Type B pancreatic cell (in vitro differentiated cells): ENCODE measurements at regions not wholly inside any gene's neighbourhood (a gene's known extent, or its start where the extent isn't known, plus 50 kb on each side); places are given as distances from the start of the nearest gene placed in this dataset.

Experiments
- DNase-seq: peaks from one replicate; pipeline ENCODE4 v3.0.0; 2021; ENCODE audit warnings: mixed read lengths; ENCODE audit not compliant: unreplicated experiment; ENCODE audit errors: extremely low spot score
- H3K27ac Mint-ChIP-seq: 2 replicates; pipeline ENCODE4 v1.8.0; 2021; ENCODE audit warnings: mild to moderate bottlenecking, mixed read lengths
- H3K27me3 Mint-ChIP-seq: 2 replicates; pipeline ENCODE4 v1.8.0; 2021; ENCODE audit warnings: mixed read lengths
- H3K36me3 Mint-ChIP-seq: 2 replicates; pipeline ENCODE4 v1.8.0; 2021; ENCODE audit warnings: mixed read lengths
- H3K4me1 Mint-ChIP-seq: one replicate; pipeline ENCODE4 v1.8.0; 2021; ENCODE audit warnings: mixed read lengths; ENCODE audit not compliant: unreplicated experiment
- H3K4me3 Mint-ChIP-seq: 2 replicates; pipeline ENCODE4 v1.8.0; 2021; ENCODE audit warnings: mild to moderate bottlenecking, mixed read lengths
- H3K9me3 Mint-ChIP-seq: 2 replicates; pipeline ENCODE4 v1.8.0; 2021; ENCODE audit warnings: mixed read lengths
- TF ChIP-seq, protein P1 (sequence below): fragments of 200-600 bp; sonication (generic); conservative IDR thresholded peaks from 2 replicates; pipeline ENCODE4 v1.5.0; 2021; ENCODE audit warnings: antibody characterized with exemption, mild to moderate bottlenecking

DNA sequence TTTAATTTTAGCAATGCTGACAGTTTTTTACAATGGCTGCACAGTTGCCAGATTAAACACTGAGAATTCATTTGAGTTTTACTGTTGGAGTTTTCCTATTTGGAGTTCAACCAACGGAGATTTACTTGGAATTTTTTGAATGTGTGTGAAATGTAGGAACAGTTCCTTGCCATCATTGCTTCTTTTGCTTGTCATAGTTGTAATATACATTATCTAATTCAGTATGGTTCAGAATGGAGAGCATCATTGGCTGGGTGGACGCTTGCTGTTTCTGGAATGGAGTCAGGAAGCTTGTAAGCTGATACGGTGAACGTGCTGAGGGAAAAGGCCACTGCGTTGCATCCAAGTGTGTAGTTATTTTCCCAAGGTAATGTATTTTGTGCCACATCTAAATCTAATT is 404.3 kb upstream of the KLF6 start:
- Mint-ChIP-seq H3K9me3 (peaks cover 13% of the 10 kb centered on the region), H3K27ac (no peak overlapping the region), H3K4me1 (peaks cover 4% of the 10 kb centered on the region), H3K36me3 (no peaks in the 10 kb centered on the region), H3K4me3 (no peak overlapping the region), H3K27me3 (peaks cover 3% of the 10 kb centered on the region)
- DNase-seq = no peak
- TF ChIP-seq, protein P1, sequence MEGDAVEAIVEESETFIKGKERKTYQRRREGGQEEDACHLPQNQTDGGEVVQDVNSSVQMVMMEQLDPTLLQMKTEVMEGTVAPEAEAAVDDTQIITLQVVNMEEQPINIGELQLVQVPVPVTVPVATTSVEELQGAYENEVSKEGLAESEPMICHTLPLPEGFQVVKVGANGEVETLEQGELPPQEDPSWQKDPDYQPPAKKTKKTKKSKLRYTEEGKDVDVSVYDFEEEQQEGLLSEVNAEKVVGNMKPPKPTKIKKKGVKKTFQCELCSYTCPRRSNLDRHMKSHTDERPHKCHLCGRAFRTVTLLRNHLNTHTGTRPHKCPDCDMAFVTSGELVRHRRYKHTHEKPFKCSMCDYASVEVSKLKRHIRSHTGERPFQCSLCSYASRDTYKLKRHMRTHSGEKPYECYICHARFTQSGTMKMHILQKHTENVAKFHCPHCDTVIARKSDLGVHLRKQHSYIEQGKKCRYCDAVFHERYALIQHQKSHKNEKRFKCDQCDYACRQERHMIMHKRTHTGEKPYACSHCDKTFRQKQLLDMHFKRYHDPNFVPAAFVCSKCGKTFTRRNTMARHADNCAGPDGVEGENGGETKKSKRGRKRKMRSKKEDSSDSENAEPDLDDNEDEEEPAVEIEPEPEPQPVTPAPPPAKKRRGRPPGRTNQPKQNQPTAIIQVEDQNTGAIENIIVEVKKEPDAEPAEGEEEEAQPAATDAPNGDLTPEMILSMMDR = no peak

DNA sequence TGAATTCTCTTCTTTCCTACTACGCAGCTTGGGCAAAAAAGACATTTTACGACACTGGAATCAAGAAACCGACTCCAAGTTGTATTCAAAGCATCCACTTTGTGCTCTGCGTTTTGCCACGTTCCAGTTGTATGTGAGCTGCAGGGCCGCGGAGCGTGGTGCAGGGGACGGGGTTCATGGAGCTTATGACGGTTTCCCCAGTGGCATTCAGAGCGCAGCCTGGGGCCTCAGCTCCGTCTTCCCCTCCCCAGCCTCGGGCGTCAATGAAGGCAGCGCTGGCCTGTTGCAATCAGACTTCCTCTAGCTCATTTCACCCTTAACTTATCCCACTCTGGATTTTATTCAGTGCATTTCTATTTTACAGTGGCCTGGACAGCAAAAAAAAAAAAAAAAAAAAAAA is 403.4 kb upstream of the KLF6 start:
- H3K4me3 Mint-ChIP-seq = no peak overlapping the region
- H3K27me3 Mint-ChIP-seq = peaks cover 3% of the 10 kb centered on the region
- H3K27ac Mint-ChIP-seq = no peak overlapping the region
- DNase-seq = no peak
- peaks cover 19% of the 10 kb centered on the region for H3K9me3 Mint-ChIP-seq
- peaks cover 4% of the 10 kb centered on the region for H3K4me1 Mint-ChIP-seq
- H3K36me3 Mint-ChIP-seq = no peaks in the 10 kb centered on the region
- TF ChIP-seq, protein P1 = no peak

DNA sequence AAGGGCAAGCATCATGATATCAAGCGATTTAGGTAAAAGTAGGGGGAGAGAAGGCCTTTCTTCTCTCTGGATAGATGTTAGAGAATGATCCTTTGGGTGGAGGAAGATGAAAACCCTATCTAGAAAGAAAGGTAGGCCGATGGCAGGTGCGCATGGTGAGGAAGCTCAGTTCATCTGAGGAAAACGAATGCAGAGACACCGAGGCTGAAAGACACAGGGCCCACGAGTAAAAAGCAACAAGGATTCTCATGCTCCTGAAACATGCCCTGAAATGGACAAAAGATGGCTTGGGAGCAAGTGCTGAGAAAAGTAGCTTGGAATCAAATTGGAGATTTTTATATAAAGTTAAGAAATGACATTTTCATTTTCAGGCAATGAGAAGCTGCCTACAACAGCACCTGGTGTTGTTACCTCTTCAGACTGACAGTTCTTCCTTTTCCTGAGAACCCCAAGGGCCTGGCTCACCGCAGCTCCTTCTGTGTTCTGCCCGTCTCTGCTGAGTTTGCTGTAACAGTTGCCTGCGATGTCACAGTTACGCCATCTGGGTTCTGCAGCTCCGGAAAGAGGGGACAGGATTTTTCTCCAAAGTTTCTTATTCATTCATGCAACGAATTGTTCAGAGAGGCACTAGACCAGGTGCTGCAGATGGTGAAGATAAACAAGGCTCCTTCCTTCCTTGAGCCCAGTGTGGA is 402.0 kb upstream of the KLF6 start:
- no peak overlapping the region for H3K27ac Mint-ChIP-seq
- peaks cover 3% of the 10 kb centered on the region for H3K27me3 Mint-ChIP-seq
- peaks cover 21% of the 10 kb centered on the region for H3K9me3 Mint-ChIP-seq
- DNase-seq = no peak
- peaks cover 4% of the 10 kb centered on the region for H3K4me1 Mint-ChIP-seq
- no peak overlapping the region for H3K4me3 Mint-ChIP-seq
- H3K36me3 Mint-ChIP-seq = no peaks in the 10 kb centered on the region
- TF ChIP-seq, protein P1 = no peak

DNA sequence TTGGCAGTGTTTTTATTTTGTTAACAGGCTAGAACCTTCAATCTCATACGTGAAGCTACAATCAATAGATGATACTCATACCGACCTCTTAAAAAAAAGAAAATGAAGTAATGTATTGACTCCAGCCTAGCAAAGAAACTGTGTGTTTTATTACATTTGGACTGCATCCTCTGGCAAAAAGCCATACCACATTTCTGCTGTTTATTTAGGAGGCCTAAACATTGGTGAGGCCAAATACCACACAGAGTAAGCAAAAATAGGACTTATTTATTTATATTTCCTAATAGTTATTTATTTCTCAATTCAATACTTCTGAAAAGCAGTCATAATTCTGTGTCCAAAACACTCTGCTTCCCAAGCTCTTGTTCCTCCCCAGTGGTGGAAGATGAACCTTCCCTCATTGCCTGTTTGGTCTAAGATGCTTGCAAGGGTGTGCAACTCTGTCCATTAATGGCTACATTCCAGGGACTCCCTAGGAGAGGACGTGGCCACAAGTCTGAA is 398.8 kb upstream of the KLF6 start:
- Mint-ChIP-seq H3K9me3 (peaks cover 12% of the 10 kb centered on the region), H3K4me3 (no peak overlapping the region), H3K27me3 (peaks cover 3% of the 10 kb centered on the region), H3K27ac (no peak overlapping the region), H3K36me3 (no peaks in the 10 kb centered on the region), H3K4me1 (peaks cover 9% of the 10 kb centered on the region)
- TF ChIP-seq, protein P1 = no peak
- DNase-seq = no peak

GRCh38 chr10:4181621-4182049 is 396.6 kb upstream of the KLF6 start:
- Mint-ChIP-seq H3K9me3 (peaks cover 12% of the 10 kb centered on the region), H3K36me3 (no peaks in the 10 kb centered on the region), H3K27me3 (peaks cover under 1% of the 10 kb centered on the region), H3K4me1 (peaks cover 9% of the 10 kb centered on the region), H3K4me3 (no peak overlapping the region), H3K27ac (no peak overlapping the region)
- DNase-seq = no peak
- TF ChIP-seq, protein P1 = no peak
